ENCODE measurements at regions not wholly inside any gene's neighbourhood (a gene's known extent, or its start where the extent isn't known, plus 50 kb on each side); places are given as distances from the start of the nearest gene placed in this dataset.

DNA sequence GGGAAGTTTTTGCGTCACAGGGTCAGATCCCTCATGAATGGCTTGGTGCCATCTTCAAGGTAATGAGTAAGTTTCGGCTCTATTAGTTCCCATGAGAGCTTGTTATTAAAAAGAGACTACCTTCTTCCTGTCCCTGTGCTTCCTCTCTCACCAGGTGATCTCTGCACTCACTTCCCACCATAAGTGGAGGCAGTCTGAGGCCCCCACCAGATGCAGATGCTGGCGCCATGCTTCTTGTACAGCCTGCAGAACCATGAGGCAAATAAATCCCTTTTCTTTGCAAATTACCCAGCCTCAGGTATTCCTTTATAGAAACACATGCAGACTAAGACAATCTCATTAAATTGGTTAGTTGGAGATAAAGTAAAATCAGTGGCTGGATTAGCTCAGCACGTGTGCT, 75.6 kb upstream of the RFC3 start:
- WGBS, 2 donors = 92 to 94% methylated on average over 4 of the region's 4 CpGs
- Histone ChIP-seq H3K4me3 (no peak overlapping the region), H3K9me3 (no peaks in the 10 kb centered on the region), H3K27me3 (no peaks in the 10 kb centered on the region), H3K27ac (no peak overlapping the region), H3K4me1 (peaks cover 0 to 39% (median 17%) of the 10 kb centered on the region in 9 donors), H3K36me3 (no peaks in the 10 kb centered on the region)
- no peak for TF ChIP-seq CTCF (IDR thresholded peaks at IDR 0.05)
- ATAC-seq = no peak
- intact Hi-C loops (cut with DNase I) = no loop called here
- no peak for DNase-seq

DNA sequence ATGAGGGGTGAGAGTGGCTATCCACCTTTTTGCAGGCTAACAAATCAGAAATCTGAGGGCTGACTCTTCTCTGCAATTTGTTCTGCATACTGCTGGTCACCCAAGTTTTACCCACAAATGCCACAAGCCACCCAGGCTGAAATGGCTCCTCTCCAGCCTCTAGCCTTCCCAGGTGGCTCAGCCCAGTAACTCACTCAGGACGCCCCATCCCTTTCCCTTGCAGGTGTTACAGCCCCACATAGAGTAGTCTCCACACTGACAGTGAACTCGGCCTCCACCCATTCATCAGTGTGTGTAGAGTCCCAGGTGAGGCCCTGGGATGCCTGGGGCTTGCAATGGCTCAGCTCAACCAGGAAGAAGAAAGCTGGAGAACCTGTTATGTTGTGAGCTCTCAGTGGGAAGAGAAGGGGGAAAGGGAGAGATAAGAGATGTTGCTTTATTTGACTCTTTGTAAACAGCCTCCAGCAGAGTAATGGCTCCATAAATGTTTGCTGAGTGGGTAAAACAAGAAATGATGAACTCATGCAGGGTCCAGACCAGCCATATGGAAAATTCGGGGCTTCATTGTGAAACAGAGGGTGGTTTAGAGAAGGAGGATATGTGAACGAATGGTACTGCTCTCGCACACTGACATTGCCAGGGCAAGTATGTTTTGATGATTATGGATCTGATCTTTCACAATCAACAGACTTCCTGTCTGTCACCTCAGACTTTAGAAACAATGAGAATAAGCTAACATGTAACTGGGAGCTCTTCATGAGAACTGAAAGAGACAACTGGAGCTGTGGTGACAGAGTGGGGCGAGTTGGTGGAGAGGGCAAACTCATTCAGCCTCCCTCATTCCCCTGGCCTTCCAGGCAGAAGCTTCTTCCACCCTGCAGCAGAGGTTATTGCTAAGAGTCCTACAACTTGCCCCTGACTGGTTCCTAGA, 74.2 kb upstream of the RFC3 start:
- no peak for DNase-seq
- intact Hi-C loops (cut with DNase I) = no loop called here
- no peak for TF ChIP-seq CTCF (IDR thresholded peaks at IDR 0.05)

DNA sequence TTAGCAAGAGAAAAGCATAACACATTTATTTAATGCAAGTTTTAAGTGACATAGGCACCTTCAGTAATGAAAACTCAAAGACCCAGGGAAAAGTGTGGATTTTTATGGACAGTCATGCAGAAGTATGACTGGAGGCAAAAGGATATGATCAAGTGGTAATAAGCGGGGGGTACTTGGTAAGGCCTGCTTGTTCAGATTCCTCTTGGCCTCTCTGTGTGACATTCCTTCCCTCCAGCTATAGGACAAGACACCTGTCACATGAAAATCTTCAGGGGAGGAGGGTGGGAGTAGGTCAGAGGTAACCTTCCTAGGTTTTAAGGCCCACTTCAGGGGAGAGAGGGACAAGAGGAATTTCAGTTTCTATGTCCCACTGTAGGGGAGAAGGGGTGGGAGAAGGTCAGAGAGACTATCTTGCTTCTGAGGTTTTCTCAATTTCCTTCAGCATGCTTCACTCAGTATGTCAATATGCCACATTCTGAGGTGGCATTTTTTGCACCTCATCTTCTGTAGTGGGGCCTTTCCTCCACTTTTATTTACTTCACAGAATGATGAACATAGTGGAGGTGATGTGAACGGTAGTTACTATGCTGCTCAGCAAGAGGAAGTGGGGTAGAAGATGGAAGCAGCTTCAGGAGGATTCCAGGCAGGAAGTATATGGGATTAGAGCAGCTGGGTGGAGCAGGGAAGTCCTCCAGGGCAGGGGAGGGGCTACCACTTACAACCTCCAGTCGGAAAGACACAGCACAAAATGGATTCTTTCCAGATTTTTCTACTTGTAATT, 73.2 kb upstream of the RFC3 start:
- TF ChIP-seq CTCF (IDR thresholded peaks at IDR 0.05) = no peak
- H3K9me3 ChIP-seq = peaks cover 0 to 5% (median 0%) of the 10 kb centered on the region in 11 donors
- H3K27me3 ChIP-seq = no peaks in the 10 kb centered on the region
- peak overlapping the region in 2 of 10 donors; percentile 17 to 27 for H3K27ac ChIP-seq
- DNase-seq = no peak
- peaks cover 0 to 32% (median 12%) of the 10 kb centered on the region in 9 donors for H3K4me1 ChIP-seq
- 59 to 60% methylated on average over 3 of the region's 3 CpGs for WGBS, 2 donors
- peak in 5 of 8 donors; percentile 39 to 69 (median 51) for ATAC-seq
- intact Hi-C loops (cut with DNase I) = no loop called here
- no peak overlapping the region for H3K4me3 ChIP-seq
- H3K36me3 ChIP-seq = no peaks in the 10 kb centered on the region

More for the DNA sequence above, 74.2 kb upstream of the RFC3 start:
- 77 to 79% methylated on average over 6 of the region's 6 CpGs for WGBS, 2 donors
- H3K4me1 ChIP-seq = peaks cover 0 to 39% (median 17%) of the 10 kb centered on the region in 9 donors
- H3K27ac ChIP-seq = peak overlapping the region in 1 of 10 donors; percentile 62
- H3K9me3 ChIP-seq = peaks cover 0 to 5% (median 0%) of the 10 kb centered on the region in 11 donors
- H3K27me3 ChIP-seq = no peaks in the 10 kb centered on the region
- ATAC-seq = no peak
- no peaks in the 10 kb centered on the region for H3K36me3 ChIP-seq
- H3K4me3 ChIP-seq = no peak overlapping the region
